GM12878 (cell line): ENCODE measurements at regions not wholly inside any gene's neighbourhood (a gene's known extent, or its start where the extent isn't known, plus 50 kb on each side); places are given as distances from the start of the nearest gene placed in this dataset.

Experiments
- CHD2 ChIP-seq: IDR thresholded peaks from 2 replicates; pipeline ENCODE4 v1.6.1; 2011; ENCODE audit warnings: low read depth, low read length, improper control_type of control experiment, borderline replicate concordance
- EP300 ChIP-seq, 2 experiments: fragments of 150-350 bp in 1 of 2; IDR thresholded peaks; 2 replicates each; pipeline ENCODE4 v1.6.1; 2011 to 2012; ENCODE audit warnings: low read depth in 2 of 2, low read length in 2 of 2, borderline replicate concordance in 1 of 2, improper control_type of control experiment in 1 of 2, inconsistent platforms in 1 of 2; ENCODE audit not compliant: control insufficient read depth in 1 of 2
- GATAD2B ChIP-seq: fragments of 450-650 bp; conservative IDR thresholded peaks from 2 replicates; pipeline ENCODE4 v1.6.1; 2017; ENCODE audit warnings: low read depth, mild to moderate bottlenecking, moderate library complexity
- HDGF ChIP-seq: fragments of 450-650 bp; IDR thresholded peaks from 2 replicates; pipeline ENCODE4 v1.6.1; 2016; ENCODE audit warnings: antibody characterized with exemption
- IKZF2 ChIP-seq, 2 experiments: fragments of 450-650 bp; IDR thresholded peaks; 2 replicates each; pipeline ENCODE4 v1.6.1; 2017; ENCODE audit warnings: mild to moderate bottlenecking in 2 of 2, moderate library complexity in 2 of 2
- RAD21 ChIP-seq: IDR thresholded peaks from 2 replicates; pipeline ENCODE4 v1.6.1; 2011; ENCODE audit warnings: mild to moderate bottlenecking, low read depth, low read length, moderate library complexity; ENCODE audit not compliant: insufficient read depth
- SRF ChIP-seq, 2 experiments: IDR thresholded peaks; 2 replicates each; pipeline ENCODE4 v1.6.1; 2011; ENCODE audit warnings: low read depth in 2 of 2, low read length in 2 of 2, mild to moderate bottlenecking in 1 of 2, moderate library complexity in 1 of 2
- ZNF274 ChIP-seq: IDR thresholded peaks from one replicate; pipeline ENCODE4 v1.8.0; 2011; ENCODE audit not compliant: insufficient read length, insufficient read depth
- TF ChIP-seq, protein P1 (sequence below): fragments of 450-650 bp; IDR thresholded peaks from 2 replicates; pipeline ENCODE4 v1.6.1; 2016; ENCODE audit warnings: mild to moderate bottlenecking
- TF ChIP-seq, protein P2 (sequence below): fragments of 450-650 bp; IDR thresholded peaks from 2 replicates; pipeline ENCODE4 v1.6.1; 2017; ENCODE audit warnings: mild to moderate bottlenecking, moderate library complexity

DNA sequence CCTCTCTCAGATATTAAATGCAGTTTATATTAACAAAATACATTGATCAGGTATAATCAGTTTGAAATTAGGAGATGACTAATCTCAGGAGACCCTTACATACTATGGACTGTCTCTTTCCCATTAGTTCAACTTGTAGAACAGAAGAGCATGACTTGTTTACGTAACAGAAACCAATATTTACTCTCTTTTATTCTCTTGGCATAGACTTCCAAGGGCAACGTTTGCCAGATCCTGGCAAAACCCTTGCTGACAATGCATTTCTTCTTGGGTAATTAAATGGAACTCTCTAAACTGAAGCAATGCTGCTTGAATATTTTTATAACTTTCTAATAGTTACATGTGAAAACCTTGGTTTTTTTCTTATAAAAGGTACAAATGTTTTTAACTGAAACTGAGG lies 68.3 kb upstream of the MYO16 start (continued):
- TF ChIP-seq, protein P1, sequence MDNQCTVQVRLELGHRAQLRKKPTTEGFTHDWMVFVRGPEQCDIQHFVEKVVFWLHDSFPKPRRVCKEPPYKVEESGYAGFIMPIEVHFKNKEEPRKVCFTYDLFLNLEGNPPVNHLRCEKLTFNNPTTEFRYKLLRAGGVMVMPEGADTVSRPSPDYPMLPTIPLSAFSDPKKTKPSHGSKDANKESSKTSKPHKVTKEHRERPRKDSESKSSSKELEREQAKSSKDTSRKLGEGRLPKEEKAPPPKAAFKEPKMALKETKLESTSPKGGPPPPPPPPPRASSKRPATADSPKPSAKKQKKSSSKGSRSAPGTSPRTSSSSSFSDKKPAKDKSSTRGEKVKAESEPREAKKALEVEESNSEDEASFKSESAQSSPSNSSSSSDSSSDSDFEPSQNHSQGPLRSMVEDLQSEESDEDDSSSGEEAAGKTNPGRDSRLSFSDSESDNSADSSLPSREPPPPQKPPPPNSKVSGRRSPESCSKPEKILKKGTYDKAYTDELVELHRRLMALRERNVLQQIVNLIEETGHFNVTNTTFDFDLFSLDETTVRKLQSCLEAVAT = no peak
- TF ChIP-seq SRF (IDR thresholded peaks at IDR 0.05; ENCODE audit: low read depth in 2 of 2, low read length in 2 of 2) (no peak), HDGF (no peak), CHD2 (no peak), IKZF2 (IDR thresholded peaks at IDR 0.05) (no peak), EP300 (IDR thresholded peaks at IDR 0.05; ENCODE audit: borderline replicate concordance in 1 of 2, control insufficient read depth in 1 of 2, low read depth in 2 of 2, low read length in 2 of 2) (no peak), RAD21 (no peak), GATAD2B (no peak), ZNF274 (no peak)
- TF ChIP-seq, protein P2, sequence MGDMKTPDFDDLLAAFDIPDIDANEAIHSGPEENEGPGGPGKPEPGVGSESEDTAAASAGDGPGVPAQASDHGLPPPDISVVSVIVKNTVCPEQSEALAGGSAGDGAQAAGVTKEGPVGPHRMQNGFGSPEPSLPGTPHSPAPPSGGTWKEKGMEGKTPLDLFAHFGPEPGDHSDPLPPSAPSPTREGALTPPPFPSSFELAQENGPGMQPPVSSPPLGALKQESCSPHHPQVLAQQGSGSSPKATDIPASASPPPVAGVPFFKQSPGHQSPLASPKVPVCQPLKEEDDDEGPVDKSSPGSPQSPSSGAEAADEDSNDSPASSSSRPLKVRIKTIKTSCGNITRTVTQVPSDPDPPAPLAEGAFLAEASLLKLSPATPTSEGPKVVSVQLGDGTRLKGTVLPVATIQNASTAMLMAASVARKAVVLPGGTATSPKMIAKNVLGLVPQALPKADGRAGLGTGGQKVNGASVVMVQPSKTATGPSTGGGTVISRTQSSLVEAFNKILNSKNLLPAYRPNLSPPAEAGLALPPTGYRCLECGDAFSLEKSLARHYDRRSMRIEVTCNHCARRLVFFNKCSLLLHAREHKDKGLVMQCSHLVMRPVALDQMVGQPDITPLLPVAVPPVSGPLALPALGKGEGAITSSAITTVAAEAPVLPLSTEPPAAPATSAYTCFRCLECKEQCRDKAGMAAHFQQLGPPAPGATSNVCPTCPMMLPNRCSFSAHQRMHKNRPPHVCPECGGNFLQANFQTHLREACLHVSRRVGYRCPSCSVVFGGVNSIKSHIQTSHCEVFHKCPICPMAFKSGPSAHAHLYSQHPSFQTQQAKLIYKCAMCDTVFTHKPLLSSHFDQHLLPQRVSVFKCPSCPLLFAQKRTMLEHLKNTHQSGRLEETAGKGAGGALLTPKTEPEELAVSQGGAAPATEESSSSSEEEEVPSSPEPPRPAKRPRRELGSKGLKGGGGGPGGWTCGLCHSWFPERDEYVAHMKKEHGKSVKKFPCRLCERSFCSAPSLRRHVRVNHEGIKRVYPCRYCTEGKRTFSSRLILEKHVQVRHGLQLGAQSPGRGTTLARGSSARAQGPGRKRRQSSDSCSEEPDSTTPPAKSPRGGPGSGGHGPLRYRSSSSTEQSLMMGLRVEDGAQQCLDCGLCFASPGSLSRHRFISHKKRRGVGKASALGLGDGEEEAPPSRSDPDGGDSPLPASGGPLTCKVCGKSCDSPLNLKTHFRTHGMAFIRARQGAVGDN = no peak
- TF ChIP-seq, all 136 proteins: peak for 0
